ENCODE measurements at regions not wholly inside any gene's neighbourhood (a gene's known extent, or its start where the extent isn't known, plus 50 kb on each side); places are given as distances from the start of the nearest gene placed in this dataset.

DNA sequence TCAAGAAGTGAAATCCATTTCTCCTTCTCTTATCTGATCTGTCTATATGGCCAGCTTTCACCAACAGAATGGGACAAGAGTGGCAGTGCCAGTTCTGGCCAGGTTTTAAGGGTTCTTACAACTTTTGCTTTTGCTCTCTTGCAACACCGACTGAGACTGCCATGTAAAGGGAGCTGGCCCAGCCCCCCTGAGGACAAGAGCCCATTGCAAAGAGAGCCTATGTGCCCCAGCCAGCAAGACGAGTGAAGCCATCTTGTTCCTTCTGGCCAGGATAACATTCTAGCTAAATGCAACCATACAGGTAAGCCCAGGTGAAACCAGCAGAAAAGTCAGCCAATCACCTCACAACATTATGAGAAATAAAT lies 101.0 kb upstream of the RND3 start:
- TF ChIP-seq, protein P1, sequence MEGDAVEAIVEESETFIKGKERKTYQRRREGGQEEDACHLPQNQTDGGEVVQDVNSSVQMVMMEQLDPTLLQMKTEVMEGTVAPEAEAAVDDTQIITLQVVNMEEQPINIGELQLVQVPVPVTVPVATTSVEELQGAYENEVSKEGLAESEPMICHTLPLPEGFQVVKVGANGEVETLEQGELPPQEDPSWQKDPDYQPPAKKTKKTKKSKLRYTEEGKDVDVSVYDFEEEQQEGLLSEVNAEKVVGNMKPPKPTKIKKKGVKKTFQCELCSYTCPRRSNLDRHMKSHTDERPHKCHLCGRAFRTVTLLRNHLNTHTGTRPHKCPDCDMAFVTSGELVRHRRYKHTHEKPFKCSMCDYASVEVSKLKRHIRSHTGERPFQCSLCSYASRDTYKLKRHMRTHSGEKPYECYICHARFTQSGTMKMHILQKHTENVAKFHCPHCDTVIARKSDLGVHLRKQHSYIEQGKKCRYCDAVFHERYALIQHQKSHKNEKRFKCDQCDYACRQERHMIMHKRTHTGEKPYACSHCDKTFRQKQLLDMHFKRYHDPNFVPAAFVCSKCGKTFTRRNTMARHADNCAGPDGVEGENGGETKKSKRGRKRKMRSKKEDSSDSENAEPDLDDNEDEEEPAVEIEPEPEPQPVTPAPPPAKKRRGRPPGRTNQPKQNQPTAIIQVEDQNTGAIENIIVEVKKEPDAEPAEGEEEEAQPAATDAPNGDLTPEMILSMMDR (IDR thresholded peaks at IDR 0.05; ENCODE audit: partially characterized antibody, unreplicated experiment), result no peak
- Mint-ChIP-seq H3K9me3 (ENCODE audit: unreplicated experiment) (no peaks in the 10 kb centered on the region), H3K4me3 (ENCODE audit: unreplicated experiment) (no peak overlapping the region), H3K27ac (ENCODE audit: unreplicated experiment) (no peak overlapping the region), H3K4me1 (ENCODE audit: low read depth, unreplicated experiment) (no peaks in the 10 kb centered on the region), H3K27me3 (ENCODE audit: unreplicated experiment) (peaks cover 2% of the 10 kb centered on the region), H3K36me3 (ENCODE audit: unreplicated experiment) (no peaks in the 10 kb centered on the region)
- DNase-seq, result no peak

GRCh38 chr2:150587547-150588505 lies 100.4 kb upstream of the RND3 start:
- H3K27me3 Mint-ChIP-seq (ENCODE audit: unreplicated experiment), result no peaks in the 10 kb centered on the region
- TF ChIP-seq, protein P1 (IDR thresholded peaks at IDR 0.05; ENCODE audit: partially characterized antibody, unreplicated experiment), result no peak
- no peaks in the 10 kb centered on the region for H3K36me3 Mint-ChIP-seq (ENCODE audit: unreplicated experiment)
- no peak overlapping the region for H3K27ac Mint-ChIP-seq (ENCODE audit: unreplicated experiment)
- no peak for DNase-seq
- no peak overlapping the region for H3K4me3 Mint-ChIP-seq (ENCODE audit: unreplicated experiment)
- no peaks in the 10 kb centered on the region for H3K9me3 Mint-ChIP-seq (ENCODE audit: unreplicated experiment)
- no peaks in the 10 kb centered on the region for H3K4me1 Mint-ChIP-seq (ENCODE audit: low read depth, unreplicated experiment)

DNA sequence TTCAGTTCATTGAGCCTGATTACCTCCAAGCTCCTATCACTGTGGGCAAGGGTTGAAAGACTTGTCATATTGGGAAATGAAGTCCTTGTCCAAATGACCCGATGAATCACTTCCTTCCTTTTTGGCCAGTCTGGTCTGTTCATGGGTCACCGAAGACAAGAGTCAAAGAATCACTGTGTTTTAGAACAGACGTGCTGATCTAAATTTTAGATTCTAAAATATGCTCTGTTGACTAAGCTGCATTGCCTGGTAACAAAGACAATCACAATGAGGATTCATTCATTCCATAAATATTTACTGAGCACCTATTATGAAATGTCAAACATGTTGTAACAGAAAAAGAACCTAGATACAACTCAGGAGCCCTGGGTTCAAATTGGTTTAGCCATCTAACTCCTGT lies 99.4 kb upstream of the RND3 start:
- H3K9me3 Mint-ChIP-seq (ENCODE audit: unreplicated experiment), result no peaks in the 10 kb centered on the region
- no peaks in the 10 kb centered on the region for H3K27me3 Mint-ChIP-seq (ENCODE audit: unreplicated experiment)
- TF ChIP-seq, protein P1 (IDR thresholded peaks at IDR 0.05; ENCODE audit: partially characterized antibody, unreplicated experiment), result no peak
- H3K4me3 Mint-ChIP-seq (ENCODE audit: unreplicated experiment), result no peak overlapping the region
- H3K27ac Mint-ChIP-seq (ENCODE audit: unreplicated experiment), result no peak overlapping the region
- no peak for DNase-seq
- H3K36me3 Mint-ChIP-seq (ENCODE audit: unreplicated experiment), result no peaks in the 10 kb centered on the region
- H3K4me1 Mint-ChIP-seq (ENCODE audit: low read depth, unreplicated experiment), result no peaks in the 10 kb centered on the region

DNA sequence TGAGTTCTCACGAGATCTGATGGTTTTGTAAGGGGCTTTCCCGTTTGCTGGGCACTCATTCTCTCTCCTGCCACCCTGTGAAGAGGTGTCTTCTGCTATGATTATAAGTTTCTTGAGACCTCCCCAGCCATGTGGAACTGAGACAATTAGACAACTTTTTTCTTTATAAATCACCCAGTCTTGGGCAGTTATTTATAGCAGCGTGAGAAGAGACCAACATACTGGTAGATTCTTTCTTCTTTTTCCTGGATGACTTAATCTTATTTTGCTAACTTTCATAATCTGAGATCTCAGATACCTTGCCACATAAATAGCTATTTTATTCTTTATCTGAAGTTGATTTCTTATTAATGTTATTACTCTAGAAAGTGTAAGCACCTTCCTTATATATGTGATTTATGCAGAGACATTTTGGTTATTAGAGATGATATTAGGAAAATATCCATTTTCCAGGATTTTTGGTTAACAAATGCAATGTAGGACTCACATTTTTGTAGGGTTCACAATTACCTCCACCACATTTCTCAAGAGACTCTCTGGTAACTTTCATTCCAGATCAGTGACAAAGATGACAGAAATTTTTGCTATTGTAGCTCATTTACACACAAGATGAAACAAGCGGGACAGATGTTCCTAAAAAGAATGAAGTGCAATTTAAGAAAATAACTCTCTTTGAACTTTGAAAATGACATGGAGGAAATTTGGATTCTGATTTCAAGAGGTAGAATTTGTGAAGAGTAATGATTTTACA lies 97.9 kb upstream of the RND3 start:
- H3K9me3 Mint-ChIP-seq (ENCODE audit: unreplicated experiment), result no peaks in the 10 kb centered on the region
- no peak overlapping the region for H3K4me3 Mint-ChIP-seq (ENCODE audit: unreplicated experiment)
- no peak overlapping the region for H3K27ac Mint-ChIP-seq (ENCODE audit: unreplicated experiment)
- DNase-seq, result no peak
- no peaks in the 10 kb centered on the region for H3K36me3 Mint-ChIP-seq (ENCODE audit: unreplicated experiment)
- no peaks in the 10 kb centered on the region for H3K4me1 Mint-ChIP-seq (ENCODE audit: low read depth, unreplicated experiment)
- no peaks in the 10 kb centered on the region for H3K27me3 Mint-ChIP-seq (ENCODE audit: unreplicated experiment)
- TF ChIP-seq, protein P1 (IDR thresholded peaks at IDR 0.05; ENCODE audit: partially characterized antibody, unreplicated experiment), result no peak

- Mint-ChIP-seq H3K9me3 (ENCODE audit: unreplicated experiment) (peaks cover 5% of the 10 kb centered on the region), H3K4me1 (ENCODE audit: low read depth, unreplicated experiment) (no peaks in the 10 kb centered on the region), H3K27me3 (ENCODE audit: unreplicated experiment) (no peaks in the 10 kb centered on the region), H3K4me3 (ENCODE audit: unreplicated experiment) (no peak overlapping the region), H3K27ac (ENCODE audit: unreplicated experiment) (no peak overlapping the region), H3K36me3 (ENCODE audit: unreplicated experiment) (peaks cover 7% of the 10 kb centered on the region)
- DNase-seq, result no peak
- TF ChIP-seq, protein P1 (IDR thresholded peaks at IDR 0.05; ENCODE audit: partially characterized antibody, unreplicated experiment), result no peak
Measured at GRCh38 chr2:150584081-150584480, 96.6 kb upstream of the RND3 start.

Measured in glutamatergic neuron (in vitro differentiated cells).